ENCODE measurements at regions not wholly inside any gene's neighbourhood (a gene's known extent, or its start where the extent isn't known, plus 50 kb on each side); places are given as distances from the start of the nearest gene placed in this dataset.

- H4K5ac ChIP-seq (ENCODE audit: low read depth, low read length), result no peak overlapping the region
- CTCF ChIA-PET, result interaction anchor here (0.7 kb wide), 1 partner anchor 17 kb away, joined by 3 read pairs; no protein-coding TSS in a partner anchor
- H3K18ac ChIP-seq (ENCODE audit: low read depth, low read length), result no peak overlapping the region
- TF ChIP-seq RAD21 (IDR thresholded peaks at IDR 0.05; ENCODE audit: low read length) (no peak), SMC3 (IDR thresholded peaks at IDR 0.05; ENCODE audit: low read depth, low read length) (no peak), RCOR1 (IDR thresholded peaks at IDR 0.05; ENCODE audit: insufficient replicate concordance, low read length) (no peak), RFX5 (IDR thresholded peaks at IDR 0.05; ENCODE audit: low read depth, low read length) (no peak), CHD1 (IDR thresholded peaks at IDR 0.05; ENCODE audit: low read depth, low read length) (no peak), MAFK (IDR thresholded peaks at IDR 0.05; ENCODE audit: low read depth, low read length) (no peak), CTCF (conservative IDR thresholded peaks at IDR 0.05; ENCODE audit: low read depth, low read length) (no peak), CEBPB (IDR thresholded peaks at IDR 0.05; ENCODE audit: low read depth, low read length) (no peak), ELK1 (IDR thresholded peaks at IDR 0.05; ENCODE audit: borderline replicate concordance, low read depth, low read length) (no peak), MAZ (IDR thresholded peaks at IDR 0.05; ENCODE audit: borderline replicate concordance, low read depth, low read length) (no peak), POLR2A (IDR thresholded peaks at IDR 0.05; ENCODE audit: low read depth, low read length) (no peak), USF2 (IDR thresholded peaks at IDR 0.05; ENCODE audit: low read depth, low read length) (no peak), FOS (IDR thresholded peaks at IDR 0.05; ENCODE audit: low read depth, low read length) (no peak), NFE2L2 (IDR thresholded peaks at IDR 0.05; ENCODE audit: low read depth, low read length) (no peak), BHLHE40 (IDR thresholded peaks at IDR 0.05; ENCODE audit: low read depth, low read length) (no peak), MXI1 (IDR thresholded peaks at IDR 0.05; ENCODE audit: borderline replicate concordance, low read depth, low read length) (no peak)
- no TSS peak for BruUV-seq (replicated peaks)
- no peak overlapping the region for H3K4me2 ChIP-seq (ENCODE audit: low read depth, low read length)
- in situ Hi-C loops (cut with MboI; ENCODE audit: low sequenced_read_pairs), result no loop called here
- no peaks in the 10 kb centered on the region for H3K9me3 ChIP-seq (ENCODE audit: control insufficient read depth, insufficient read depth, low read length)
- no peaks in the 10 kb centered on the region for H3K36me3 ChIP-seq (ENCODE audit: control insufficient read depth, insufficient read depth, low read length)
- intact Hi-C loops (cut with micrococcal nuclease), result no loop called here
- no peak overlapping the region for H4K8ac ChIP-seq (ENCODE audit: low read depth in 2 of 2, low read length in 2 of 2)
- no peak overlapping the region for H2BK120ac ChIP-seq (ENCODE audit: low read depth, low read length)
- no peak overlapping the region for H2AK9ac ChIP-seq (replicated peaks; ENCODE audit: low read depth, low read length, poor library complexity)
- dilution Hi-C loops (cut with HindIII; ENCODE audit: low sequenced_read_pairs, unreplicated experiment), result no loop called here
- no peak overlapping the region for H4K91ac ChIP-seq (ENCODE audit: insufficient read depth, low read depth, low read length)
- H2BK5ac ChIP-seq (ENCODE audit: low read depth, low read length, poor library complexity, severe bottlenecking), result no peak overlapping the region
- H3K4ac ChIP-seq (ENCODE audit: low read depth, low read length), result no peak overlapping the region
- no CpG with 5 or more reads among the region's 1 CpG for WGBS, 2 experiments (ENCODE audit: extremely low coverage in 2 of 2, insufficient read length in 1 of 2)
- ATAC-seq (ENCODE audit: low read depth) (no peak), DNase-seq (no peak)
- no peak overlapping the region for H2AK5ac ChIP-seq (ENCODE audit: low read depth, low read length)
- no peak overlapping the region for H3K27ac ChIP-seq (ENCODE audit: insufficient read depth, low read length)
- H2BK15ac ChIP-seq (ENCODE audit: low read depth, low read length), result no peak overlapping the region
- H3K27me3 ChIP-seq (ENCODE audit: control insufficient read depth, insufficient read depth, low read length), result no peaks in the 10 kb centered on the region
- no peak overlapping the region for H3K4me3 ChIP-seq (ENCODE audit: insufficient read depth, low read depth, low read length)
- no peak overlapping the region for H3K23ac ChIP-seq (ENCODE audit: low read depth, low read length)
- POLR2A ChIA-PET (ENCODE audit: unreplicated experiment), result no interaction called here
- no peaks in the 10 kb centered on the region for H3K9me1 ChIP-seq (ENCODE audit: insufficient read depth, low read length)
- H2BK20ac ChIP-seq (ENCODE audit: low read depth, low read length), result no peak overlapping the region
- H3K79me1 ChIP-seq (ENCODE audit: low read depth in 1 of 2, low read length in 2 of 2), result no peaks in the 10 kb centered on the region
- no peak overlapping the region for H3K56ac ChIP-seq (ENCODE audit: extremely low read depth, insufficient read depth, low read length)
- no peak overlapping the region for H3K9ac ChIP-seq (ENCODE audit: low read depth, low read length)
- no peaks in the 10 kb centered on the region for H3K4me1 ChIP-seq (ENCODE audit: control insufficient read depth, insufficient read depth, low read length)
- no peak overlapping the region for H3K14ac ChIP-seq (replicated peaks; ENCODE audit: low read depth, low read length)
- H4K20me1 ChIP-seq (ENCODE audit: insufficient read depth, low read length), result no peaks in the 10 kb centered on the region
- H2AFZ ChIP-seq (replicated peaks; ENCODE audit: low read length, poor library complexity), result no peak overlapping the region
Measured at GRCh38 chr6:23465912-23466311, 660.1 kb upstream of the NRSN1 start.
